B cell (primary cell): ENCODE measurements at regions not wholly inside any gene's neighbourhood (a gene's known extent, or its start where the extent isn't known, plus 50 kb on each side); places are given as distances from the start of the nearest gene placed in this dataset.

Experiments
- ATAC-seq: fragments of 200-7000 bp; cut with Tn5 transposase; one replicate; pipeline ENCODE4 v1.10.0; 2021; ENCODE audit warnings: low read depth, mild to moderate bottlenecking, moderate number of reproducible peaks, moderate library complexity
- CTCF ChIA-PET: fragments of 350-600 bp; sonication (Branson Sonifier 250); formaldehyde crosslinking; loops from one replicate; lab custom pipeline; 2021; ENCODE audit warnings: antibody characterized with exemption, inconsistent platforms; lab: Charles Lee
- POLR2A ChIA-PET: fragments of 350-600 bp; sonication (Branson Sonifier 250); formaldehyde crosslinking; loops from one replicate; lab custom pipeline; 2021; ENCODE audit warnings: antibody characterized with exemption; lab: Charles Lee
- DNase-seq: peaks from one replicate; pipeline ENCODE4 v3.0.0; 2013
- H2AFZ ChIP-seq: 2 replicates; pipeline ENCODE4 v1.6.1; 2012; ENCODE audit warnings: mild to moderate bottlenecking, low read depth, low read length; ENCODE audit not compliant: insufficient read depth, poor library complexity, severe bottlenecking
- H3K27ac ChIP-seq, 2 donors: 1 replicate in 1 of 2; 2 replicates in 1 of 2; pipeline ENCODE4 v1.5.1; 2012 to 2013; ENCODE audit warnings: low read length in 2 of 2, mild to moderate bottlenecking in 2 of 2, moderate library complexity in 1 of 2
- H3K27me3 ChIP-seq, 4 experiments: fragments of 200-600 bp in 1 of 4; sonication (generic) in 1 of 4; replicated peaks in 1 of 4; 1 replicate in 2 of 4; 2 replicates in 2 of 4; pipeline versions ENCODE4 v1.6.1 to v1.7.0; 2013 to 2016; ENCODE audit warnings: low read length in 3 of 4, mild to moderate bottlenecking in 2 of 4, mixed read lengths in 1 of 4, moderate library complexity in 1 of 4; ENCODE audit not compliant: insufficient read depth in 4 of 4, control insufficient read depth in 3 of 4; ENCODE audit errors: control extremely low read depth in 1 of 4
- H3K36me3 ChIP-seq, 2 experiments: replicated peaks in 1 of 2; 1 replicate in 1 of 2; 2 replicates in 1 of 2; pipeline versions ENCODE4 v1.6.1 to v1.7.1; 2013; ENCODE audit warnings: low read length in 1 of 2; ENCODE audit not compliant: insufficient read depth in 2 of 2, control insufficient read depth in 1 of 2; ENCODE audit errors: control extremely low read depth in 1 of 2, extremely low read depth in 1 of 2
- H3K4me1 ChIP-seq, 2 donors: fragments of 200-600 bp in 1 of 2; sonication (generic) in 1 of 2; 1 replicate in 1 of 2; 2 replicates in 1 of 2; pipeline versions ENCODE4 v1.5.1 to v1.6.1; 2013 to 2017; ENCODE audit warnings: low read length in 2 of 2; ENCODE audit not compliant: control insufficient read depth in 2 of 2, insufficient read depth in 2 of 2
- H3K4me2 ChIP-seq: replicated peaks from 2 replicates; pipeline ENCODE3; 2012; ENCODE audit warnings: mild to moderate bottlenecking, low read depth, low read length; ENCODE audit not compliant: poor library complexity, severe bottlenecking
- H3K4me3 ChIP-seq, 5 experiments: fragments of 200-600 bp in 1 of 5; sonication (generic) in 1 of 5; 1 replicate in 3 of 5; 2 replicates in 2 of 5; pipeline versions ENCODE4 v1.5.1 to v1.7.0; 2011 to 2016; ENCODE audit warnings: low read length in 4 of 5, mild to moderate bottlenecking in 4 of 5, low read depth in 2 of 5, control low read depth in 1 of 5, moderate library complexity in 1 of 5; ENCODE audit not compliant: insufficient read depth in 1 of 5; ENCODE audit errors: control extremely low read depth in 1 of 5, extremely low read depth in 1 of 5
- H3K79me2 ChIP-seq: fragments of 200-600 bp; sonication (generic); one replicate; pipeline ENCODE4 v1.6.0; 2016; ENCODE audit warnings: low read length; ENCODE audit not compliant: control insufficient read depth, insufficient read depth
- H3K9ac ChIP-seq: fragments of 200-600 bp; sonication (generic); 2 replicates; pipeline ENCODE4 v1.6.1; 2017; ENCODE audit warnings: mild to moderate bottlenecking, low read length, moderate library complexity
- H3K9me3 ChIP-seq, 3 donors: one replicate each; pipeline versions ENCODE4 v1.6.1 to v1.7.1; 2013; ENCODE audit warnings: low read length in 2 of 3; ENCODE audit not compliant: control insufficient read depth in 2 of 3, insufficient read depth in 1 of 3; ENCODE audit errors: control extremely low read depth in 1 of 3
- H4K20me1 ChIP-seq: 2 replicates; pipeline ENCODE4 v1.6.0; 2012; ENCODE audit warnings: mild to moderate bottlenecking, low read length; ENCODE audit not compliant: insufficient read depth, control insufficient read depth, poor library complexity, severe bottlenecking
- H3K27ac Mint-ChIP-seq: one replicate; pipeline ENCODE4 v1.8.0; 2021; ENCODE audit warnings: mixed read lengths
- H3K27me3 Mint-ChIP-seq: one replicate; pipeline ENCODE4 v1.8.0; 2021; ENCODE audit warnings: mixed read lengths
- H3K4me1 Mint-ChIP-seq: one replicate; pipeline ENCODE4 v1.8.0; 2021; ENCODE audit warnings: mixed read lengths
- H3K4me3 Mint-ChIP-seq: one replicate; pipeline ENCODE4 v1.8.0; 2021; ENCODE audit warnings: mixed read lengths
- H3K9me3 Mint-ChIP-seq: one replicate; pipeline ENCODE4 v1.8.0; 2022; ENCODE audit warnings: mixed read lengths; ENCODE audit not compliant: insufficient read depth
- CTCF ChIP-seq: fragments of 200-600 bp; IDR thresholded peaks from one replicate; pipeline ENCODE4 v1.8.0; 2022; ENCODE audit warnings: antibody characterized with exemption, mild to moderate bottlenecking
- EZH2 ChIP-seq: IDR thresholded peaks from 2 replicates; pipeline ENCODE4 v1.6.1; 2012; ENCODE audit warnings: borderline replicate concordance, low read depth, mild to moderate bottlenecking, moderate library complexity, low read length; ENCODE audit not compliant: insufficient read depth, poor library complexity, severe bottlenecking
- WGBS: methylation state at CpG from one replicate; pipeline ENCODE4 v1.1.5; 2013; ENCODE audit warnings: missing lambda C conversion rate; ENCODE audit not compliant: insufficient coverage; 5-methylcytosine and 5-hydroxymethylcytosine counted together
- intact Hi-C: fragments of 100-400 bp; cut with micrococcal nuclease; formaldehyde crosslinking; loops from one replicate; pipeline ENCODE4 v1.10.0; 2022

- H2AFZ ChIP-seq: no peak overlapping the region
- H4K20me1 ChIP-seq: no peaks in the 10 kb centered on the region
- no peaks in the 10 kb centered on the region for H3K9me3 Mint-ChIP-seq
- no CpG with 5 or more reads among the region's 1 CpG for WGBS
- intact Hi-C loops: no loop called here
- no peak overlapping the region for H3K9ac ChIP-seq
- no peak overlapping the region for H3K4me3 Mint-ChIP-seq
- DNase-seq (no peak), ATAC-seq (no peak)
- H3K27ac ChIP-seq: no peak overlapping the region
- H3K27ac Mint-ChIP-seq: no peak overlapping the region
- ChIA-PET CTCF (interaction anchor here (0.6 kb wide), 1 partner anchor 76 kb away, joined by 4 read pairs; no protein-coding TSS in a partner anchor), POLR2A (no interaction called here)
- no peak for TF ChIP-seq EZH2
- no peak for TF ChIP-seq CTCF
- H3K4me2 ChIP-seq: no peak overlapping the region
- H3K4me3 ChIP-seq: no peak overlapping the region
- H3K27me3 Mint-ChIP-seq: no peaks in the 10 kb centered on the region
- H3K79me2 ChIP-seq: no peaks in the 10 kb centered on the region
- H3K27me3 ChIP-seq: no peaks in the 10 kb centered on the region
- H3K9me3 ChIP-seq: no peaks in the 10 kb centered on the region
- H3K36me3 ChIP-seq: no peaks in the 10 kb centered on the region
- no peaks in the 10 kb centered on the region for H3K4me1 Mint-ChIP-seq
- no peaks in the 10 kb centered on the region for H3K4me1 ChIP-seq
Measured at GRCh38 chr2:78749638-78750037, 275.9 kb upstream of the REG3G start.

DNA sequence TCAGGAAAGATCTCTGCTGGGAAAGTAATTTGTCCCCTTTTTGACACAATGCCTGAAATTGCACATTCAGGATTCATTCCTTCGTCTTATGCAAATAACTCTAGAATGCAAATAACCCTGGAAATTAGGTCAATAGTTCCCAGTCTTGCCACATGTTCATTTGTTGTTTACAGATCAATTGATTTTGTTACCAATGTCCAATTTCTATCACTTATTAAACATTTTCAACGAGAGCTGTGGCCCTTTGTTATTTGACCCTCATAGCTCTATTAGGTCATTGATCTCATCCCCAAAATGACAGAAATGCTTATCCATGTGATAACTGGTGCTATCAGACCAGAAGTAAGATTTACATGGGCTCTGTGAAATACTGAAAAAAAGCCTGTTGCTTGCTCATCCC lies 275.3 kb upstream of the REG3G start:
- Histone ChIP-seq H3K79me2 (no peaks in the 10 kb centered on the region), H3K36me3 (no peaks in the 10 kb centered on the region), H2AFZ (no peak overlapping the region), H4K20me1 (no peaks in the 10 kb centered on the region), H3K4me2 (no peak overlapping the region), H3K9me3 (no peaks in the 10 kb centered on the region), H3K27me3 (no peaks in the 10 kb centered on the region), H3K4me3 (no peak overlapping the region), H3K27ac (no peak overlapping the region), H3K4me1 (no peaks in the 10 kb centered on the region), H3K9ac (no peak overlapping the region)
- no CpG with 5 or more reads among the region's 2 CpGs for WGBS
- Mint-ChIP-seq H3K9me3 (no peaks in the 10 kb centered on the region), H3K4me3 (no peak overlapping the region), H3K27me3 (no peaks in the 10 kb centered on the region), H3K4me1 (no peaks in the 10 kb centered on the region), H3K27ac (no peak overlapping the region)
- CTCF ChIA-PET: no interaction called here
- no peak for ATAC-seq
- no peak for DNase-seq
- POLR2A ChIA-PET: no interaction called here
- intact Hi-C loops: no loop called here
- no peak for TF ChIP-seq EZH2
- no peak for TF ChIP-seq CTCF
